GM18519 (cell line): ENCODE measurements at regions not wholly inside any gene's neighbourhood (a gene's known extent, or its start where the extent isn't known, plus 50 kb on each side); places are given as distances from the start of the nearest gene placed in this dataset.

Experiments used
- ATAC-seq: cut with Tn5 transposase; IDR thresholded peaks from one replicate; pipeline ENCODE4 v1.9.1; 2021; ENCODE audit warnings: mild to moderate bottlenecking, moderate library complexity; ENCODE audit not compliant: unreplicated experiment, low FRiP score

DNA sequence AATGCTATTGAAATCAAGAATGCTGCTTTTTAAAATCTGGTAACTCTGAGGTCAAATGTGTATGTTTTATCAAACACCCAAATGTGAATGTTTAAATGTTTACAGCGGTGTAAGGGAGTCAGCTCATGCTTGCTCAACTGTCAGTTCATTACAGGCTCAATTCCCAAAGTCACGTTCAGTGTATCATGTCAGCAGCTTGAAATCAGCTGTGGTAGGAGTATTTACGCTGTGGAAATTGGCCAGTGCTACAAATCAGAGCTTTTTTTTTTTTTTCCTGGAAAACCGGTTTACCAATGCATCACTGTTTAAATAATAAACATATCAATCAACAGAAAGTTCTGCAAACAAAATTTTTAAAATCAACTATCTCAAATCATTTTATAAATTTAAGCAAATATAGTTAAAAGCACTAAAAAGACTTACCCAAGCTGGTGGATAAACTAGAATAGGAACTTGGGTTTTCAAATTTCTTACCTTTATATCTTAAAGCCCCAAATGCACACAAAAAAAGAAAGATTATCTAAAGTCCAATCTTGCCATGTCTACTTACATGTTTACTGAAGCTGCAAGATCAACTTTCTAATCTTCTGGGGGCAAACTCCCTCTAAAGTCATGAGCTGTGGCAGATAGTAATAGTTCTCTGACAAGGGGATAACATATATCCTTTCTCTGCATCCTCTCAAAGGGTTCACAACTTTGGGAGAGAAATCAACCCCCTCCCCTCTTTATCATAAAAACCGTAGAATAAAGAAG, 57.6 kb upstream of the GRAMD2B start:
- ATAC-seq = no peak

DNA sequence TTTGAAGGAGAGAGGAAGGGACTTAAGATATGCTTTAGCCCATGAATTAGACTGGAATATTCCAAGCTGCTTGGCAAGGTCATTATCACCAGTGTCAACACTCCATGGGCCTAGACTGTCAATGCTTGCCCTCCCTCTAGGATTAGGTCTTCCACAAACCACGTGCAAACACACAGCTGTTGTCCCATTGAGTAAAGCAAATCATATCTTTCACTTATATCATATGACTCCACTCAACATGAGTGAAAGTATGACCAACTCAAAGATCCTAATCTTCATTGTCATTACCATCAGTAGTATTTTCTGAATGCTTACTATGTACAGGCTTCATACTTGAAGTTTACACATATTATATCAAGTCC, 57.0 kb upstream of the GRAMD2B start:
- ATAC-seq = no peak

DNA sequence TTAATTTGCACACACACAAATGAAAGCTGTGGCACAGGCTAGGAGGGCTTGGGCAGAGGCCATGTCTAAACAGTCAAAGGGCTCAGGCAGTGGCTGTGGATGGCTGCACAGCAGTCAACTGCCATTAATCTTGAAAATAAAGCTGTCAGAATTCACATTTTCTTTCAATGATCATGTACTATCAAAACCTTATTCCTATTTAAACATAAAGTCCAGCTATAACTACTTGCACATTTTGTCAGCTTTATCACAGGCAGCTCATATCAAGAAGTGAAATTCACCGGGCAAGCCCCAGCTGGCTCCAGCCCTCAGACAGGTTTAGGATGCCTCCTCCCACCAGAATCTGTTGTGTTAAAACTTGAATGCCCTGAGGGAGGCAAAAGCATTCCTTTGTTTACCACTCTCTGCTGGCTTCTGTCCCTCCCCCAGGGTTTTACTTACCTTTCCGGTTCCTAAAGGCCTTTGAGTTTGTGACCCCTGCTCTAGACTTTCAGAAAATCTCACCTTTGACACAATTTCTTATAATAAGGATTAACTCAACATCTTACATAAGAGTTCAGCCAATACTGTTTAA, 54.9 kb upstream of the GRAMD2B start:
- ATAC-seq = no peak

DNA sequence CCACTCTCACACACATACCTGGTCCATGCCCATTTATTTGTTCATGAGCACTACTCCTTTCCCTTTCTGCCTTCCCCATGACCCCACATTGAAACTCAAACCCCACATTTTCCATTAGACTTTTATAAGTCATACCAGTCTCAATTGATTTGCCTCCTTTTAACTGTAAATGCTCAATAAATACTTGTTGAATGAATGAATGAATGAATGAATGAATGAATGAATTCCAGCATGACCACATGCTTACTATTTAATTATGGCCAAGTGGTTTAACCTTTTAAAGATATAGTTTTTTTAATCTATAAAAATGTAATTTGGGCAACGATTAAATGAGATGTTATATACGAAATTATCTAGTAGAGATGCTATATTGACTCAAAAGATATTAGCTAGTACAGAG, 54.1 kb upstream of the GRAMD2B start:
- no peak for ATAC-seq

DNA sequence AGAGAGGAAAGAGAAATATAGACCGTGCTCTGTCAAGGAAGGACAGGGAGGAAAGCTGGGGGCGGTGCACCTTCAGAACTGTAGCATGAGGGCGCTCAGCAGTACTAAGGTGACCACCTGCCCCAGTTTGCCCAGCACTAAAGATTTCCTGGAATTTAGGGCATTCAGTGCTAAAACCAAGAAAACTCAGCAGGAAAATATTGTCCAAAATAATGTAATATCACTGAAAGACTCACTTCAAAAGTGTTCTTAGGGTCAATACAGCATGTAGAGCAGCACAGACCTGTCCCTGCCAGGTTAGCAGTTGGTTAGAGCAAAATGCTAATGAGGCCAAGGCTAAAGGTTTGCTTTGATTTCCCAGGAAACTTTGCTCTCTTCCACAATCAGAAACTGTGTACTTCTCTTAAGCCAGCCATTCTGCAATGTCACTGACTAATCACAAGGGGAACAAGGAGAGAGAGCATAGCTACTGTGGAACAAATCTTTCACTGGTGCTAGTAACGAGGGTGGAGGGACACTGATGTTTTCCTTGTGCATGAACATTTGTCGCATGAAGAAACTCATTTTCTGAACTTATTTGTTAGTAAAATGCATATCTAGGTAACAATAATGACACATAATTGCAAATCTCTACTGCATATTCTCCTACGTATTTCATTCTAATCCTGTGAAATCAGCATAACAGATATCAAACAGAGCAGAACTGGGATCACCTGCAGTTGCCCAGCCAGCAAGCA, 53.0 kb upstream of the GRAMD2B start:
- ATAC-seq = no peak

DNA sequence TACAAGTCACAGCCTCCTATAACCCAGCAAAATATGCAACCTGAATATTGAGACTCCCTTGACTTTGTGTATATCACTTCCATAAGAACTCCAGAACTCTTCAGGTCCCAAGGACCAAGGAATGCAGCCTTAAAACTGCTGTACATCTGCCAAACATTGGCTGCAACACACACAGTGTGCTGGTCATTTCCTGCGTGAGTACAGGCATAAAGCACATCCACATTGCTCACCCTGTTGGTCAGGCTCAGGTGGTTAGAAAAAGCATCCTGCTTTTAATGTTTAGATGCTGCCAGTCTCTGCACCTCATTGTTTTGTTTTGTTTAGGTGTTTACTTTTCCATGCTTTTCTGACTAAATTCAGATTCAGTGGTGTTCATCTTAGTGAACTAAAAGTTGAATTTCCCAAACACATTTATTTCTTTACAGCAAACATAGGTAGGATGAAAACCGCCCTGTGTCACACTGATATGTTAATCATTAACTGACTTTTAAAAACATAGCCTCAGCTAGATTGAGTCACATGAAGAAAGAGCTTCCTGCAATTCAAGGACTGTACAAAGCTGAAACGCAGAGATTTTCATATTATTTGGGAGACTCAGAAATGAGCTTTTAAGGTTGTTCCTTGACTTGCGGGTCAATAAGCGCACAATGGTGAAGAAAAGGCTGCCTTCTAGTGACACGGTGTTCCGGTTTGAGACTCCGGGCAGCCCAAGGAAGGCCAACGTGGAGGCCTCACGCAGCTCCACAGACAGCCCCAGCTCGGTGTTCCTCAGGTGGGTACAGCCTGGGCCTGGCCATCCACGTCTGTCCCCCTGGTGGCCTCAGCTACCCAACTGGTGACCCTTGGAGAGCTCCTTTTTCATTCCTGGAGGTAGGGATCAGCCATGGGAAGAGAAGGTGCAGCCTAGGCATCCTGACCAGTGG, 52.2 kb upstream of the GRAMD2B start:
- ATAC-seq = no peak

DNA sequence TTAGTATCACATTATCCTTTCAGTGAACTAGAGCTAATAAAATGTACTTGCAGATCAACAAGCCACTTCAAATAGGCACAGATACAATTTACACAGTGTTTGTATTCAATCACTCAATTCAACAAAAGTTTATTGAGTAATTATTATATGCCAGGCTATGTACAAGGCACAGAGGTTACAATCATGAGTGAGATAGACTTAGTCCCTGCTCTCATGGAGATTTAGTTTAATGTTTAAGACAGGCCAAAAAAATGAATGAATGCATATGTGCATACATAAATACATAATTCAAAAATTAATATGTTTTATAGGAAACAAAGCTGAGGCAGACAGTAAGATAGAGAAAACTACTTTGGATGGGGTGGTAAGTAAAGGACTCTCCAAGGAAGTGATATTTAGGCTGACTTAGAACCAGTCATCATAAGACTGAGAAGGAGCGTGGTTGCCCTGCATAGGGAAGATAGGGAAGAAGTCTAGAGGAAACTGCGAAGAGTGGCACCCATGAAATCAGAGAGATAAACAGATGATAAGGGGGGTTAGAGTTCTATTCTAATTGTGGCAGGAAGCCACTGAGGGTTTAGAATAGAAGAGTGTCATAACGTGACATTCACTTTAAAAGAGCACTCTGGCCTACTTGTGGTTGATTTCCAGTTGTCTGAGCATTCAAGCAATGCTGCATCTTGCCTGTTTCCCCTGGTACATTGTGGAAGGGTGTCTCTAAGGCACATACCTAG, 49.7 kb upstream of the GRAMD2B start:
- peak; percentile 36 for ATAC-seq
